Renal cortex interstitium (tissue), 11 donors: ENCODE measurements at regions not wholly inside any gene's neighbourhood (a gene's known extent, or its start where the extent isn't known, plus 50 kb on each side); places are given as distances from the start of the nearest gene placed in this dataset.
"Not testable (repeated sequence)": the region's sequence is repeated elsewhere in the genome, so short reads cannot be mapped to it uniquely, and the experiment has no call there.

Experiments
- DNase-seq, 11 donors: peaks; one replicate each; pipeline ENCODE4 v3.0.0-alpha.2; 2013; ENCODE audit warnings: low read depth in 9 of 11, low spot score in 4 of 11; ENCODE audit errors: extremely low read depth in 1 of 11

DNA sequence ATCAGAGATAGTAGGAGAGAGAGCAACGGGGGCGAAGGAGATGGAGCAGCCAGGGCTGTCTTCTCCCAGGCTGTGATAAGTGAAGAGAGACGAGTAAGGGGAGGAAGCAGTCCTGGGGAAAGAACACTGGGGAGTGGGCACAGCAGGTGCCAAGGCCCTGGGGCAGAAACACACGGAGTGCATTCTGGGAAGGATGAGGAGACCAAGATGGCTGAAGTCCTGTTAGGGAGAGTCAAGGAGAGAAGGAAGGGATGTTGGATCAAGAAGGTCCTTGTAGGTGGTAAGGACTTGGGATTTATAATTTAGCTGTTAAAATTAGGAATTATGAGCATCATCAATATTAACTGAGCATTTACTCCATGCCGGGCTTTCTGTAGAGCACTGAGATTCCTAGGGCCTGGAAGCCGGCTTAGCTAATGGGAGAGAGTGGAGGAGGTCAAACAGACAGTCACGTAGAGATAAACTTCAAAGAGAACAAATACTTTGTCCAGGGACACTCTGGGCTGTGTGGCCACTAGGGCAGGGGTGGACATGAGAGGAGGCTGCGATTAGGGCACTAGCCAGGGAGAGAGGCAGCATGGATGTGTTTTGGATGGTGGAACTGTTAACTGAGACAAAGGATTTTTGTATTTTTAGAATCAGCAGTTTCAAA lies 134.2 kb upstream of the PEG3 start:
- no peak for DNase-seq

DNA sequence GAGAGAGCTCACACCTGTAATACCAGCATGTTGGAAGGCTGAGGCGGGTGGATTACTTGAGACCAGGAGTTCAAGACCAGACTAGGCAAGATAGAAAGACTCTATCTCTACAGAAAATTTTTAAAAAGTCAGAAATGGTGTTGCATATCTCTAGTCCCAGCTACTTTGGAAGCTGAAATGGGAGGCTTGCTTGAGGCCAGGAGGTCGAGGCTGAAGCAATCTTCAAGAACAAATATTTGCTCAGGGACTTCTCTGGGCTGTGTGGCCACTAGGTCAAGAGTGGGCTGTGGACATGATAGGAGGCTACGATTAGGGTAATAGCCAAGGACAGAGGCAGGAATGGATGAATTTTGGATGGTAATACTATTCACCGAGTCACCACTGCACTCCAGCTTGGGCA lies 135.8 kb upstream of the PEG3 start:
- no peak for DNase-seq

DNA sequence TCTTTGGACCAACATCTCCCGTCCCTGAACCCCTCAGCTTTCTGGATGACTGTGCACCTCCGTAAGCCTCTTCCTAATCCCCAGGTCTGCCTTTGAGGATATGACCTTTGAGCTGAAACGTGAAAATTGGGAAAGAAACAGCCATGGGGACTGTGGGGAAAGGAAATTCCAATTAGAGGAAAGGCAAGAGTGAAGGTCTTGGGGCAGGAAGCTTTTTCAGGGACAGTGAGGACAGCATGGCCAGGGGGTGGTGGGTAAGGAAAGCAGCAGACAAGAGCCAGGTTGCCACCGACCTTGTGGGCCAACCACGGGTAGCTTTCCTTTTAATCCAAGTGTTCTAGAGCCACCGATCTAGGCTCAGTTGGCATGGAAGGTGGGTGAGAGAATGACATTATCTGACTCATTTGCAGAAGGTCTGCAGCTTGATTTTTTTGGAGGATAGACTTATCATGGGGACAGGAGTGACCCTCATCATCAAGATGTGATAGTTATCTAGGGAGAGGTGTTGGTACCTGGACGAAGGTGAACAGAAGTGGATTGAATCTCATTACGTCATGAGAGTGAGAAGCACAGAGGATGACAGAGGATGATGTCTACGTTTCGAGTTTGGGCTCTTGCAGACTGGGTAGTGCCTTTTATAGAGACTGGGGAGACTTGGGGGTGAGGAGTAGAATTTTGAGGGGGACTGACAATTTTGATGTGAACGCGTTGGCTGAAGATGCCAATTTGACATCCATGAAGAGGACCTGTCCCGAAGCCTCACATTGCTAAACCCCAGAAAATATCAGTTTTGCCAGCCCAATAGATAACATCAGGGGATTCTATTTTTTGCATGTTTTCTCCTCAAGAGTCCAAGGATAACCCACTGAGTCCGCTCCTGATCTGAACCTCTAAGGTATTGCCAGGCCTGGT lies 136.7 kb upstream of the PEG3 start:
- no peak for DNase-seq

DNA sequence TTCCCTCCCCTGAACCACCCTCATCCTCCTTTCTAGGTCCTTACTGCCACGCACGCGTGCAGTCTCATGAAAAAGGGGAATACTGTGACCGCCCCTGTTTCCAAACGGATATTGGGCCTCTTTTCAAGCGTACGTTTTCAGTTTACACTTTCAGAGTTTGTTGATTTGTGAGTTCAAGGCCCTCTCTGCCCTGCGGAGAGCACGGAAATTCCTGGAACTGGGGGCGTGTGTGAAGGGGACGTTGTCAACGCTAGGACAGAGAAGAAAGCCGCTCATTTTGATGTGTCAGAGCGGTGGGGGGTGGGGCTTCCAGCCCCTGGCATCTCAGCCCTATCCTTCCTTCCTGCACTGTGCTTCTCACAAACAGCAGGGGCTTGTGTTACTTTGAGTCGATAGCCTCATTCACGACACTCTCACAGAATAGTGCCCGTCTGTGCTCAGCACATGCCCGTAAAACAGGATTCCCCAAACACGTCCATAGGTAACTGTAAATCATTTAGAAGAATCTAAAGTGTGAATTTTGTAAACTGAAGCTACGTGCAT lies 137.6 kb upstream of the PEG3 start:
- no peak for DNase-seq

DNA sequence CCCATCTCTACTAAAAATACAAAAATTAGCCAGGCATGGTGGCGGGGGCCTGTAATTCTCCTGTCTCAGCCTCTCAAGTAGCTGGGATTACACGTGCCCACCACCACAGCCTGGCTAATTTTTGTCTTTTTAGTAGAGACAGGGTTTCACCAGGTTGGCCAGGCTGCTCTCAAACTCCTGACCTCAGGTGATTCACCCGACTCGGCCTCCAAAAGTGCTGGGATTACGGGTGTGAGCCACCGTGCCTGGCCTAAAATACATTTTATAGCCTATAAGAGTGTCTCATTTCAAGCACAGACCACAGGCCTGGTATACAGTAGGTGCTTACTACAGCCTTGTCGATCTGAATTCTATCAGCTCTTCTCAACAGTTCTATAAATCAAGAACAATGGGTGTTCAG lies 139.5 kb upstream of the USP29 start:
- not testable (repeated sequence) for DNase-seq

DNA sequence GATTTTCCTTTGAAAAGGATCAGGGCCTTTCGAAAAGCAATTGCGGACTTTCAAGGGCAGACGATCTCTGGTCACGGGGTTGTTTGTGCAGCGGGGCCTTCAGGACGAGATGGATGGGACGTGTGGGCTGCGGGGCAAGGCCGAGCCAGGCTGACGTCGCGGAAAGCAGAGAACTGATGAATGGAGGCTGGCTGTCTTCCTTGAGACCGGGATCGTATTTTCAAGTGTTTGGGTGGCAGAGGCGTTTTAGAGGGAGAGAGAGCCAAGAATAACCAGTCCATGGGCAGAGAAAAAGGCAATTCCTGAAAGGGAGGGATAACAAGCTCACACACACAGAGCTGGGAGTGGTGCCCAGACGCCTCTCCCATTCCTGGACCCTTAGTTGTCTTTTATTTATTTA lies 138.9 kb upstream of the USP29 start:
- peak in 7 of 11 donors; percentile 48 to 73 (median 69) for DNase-seq

DNA sequence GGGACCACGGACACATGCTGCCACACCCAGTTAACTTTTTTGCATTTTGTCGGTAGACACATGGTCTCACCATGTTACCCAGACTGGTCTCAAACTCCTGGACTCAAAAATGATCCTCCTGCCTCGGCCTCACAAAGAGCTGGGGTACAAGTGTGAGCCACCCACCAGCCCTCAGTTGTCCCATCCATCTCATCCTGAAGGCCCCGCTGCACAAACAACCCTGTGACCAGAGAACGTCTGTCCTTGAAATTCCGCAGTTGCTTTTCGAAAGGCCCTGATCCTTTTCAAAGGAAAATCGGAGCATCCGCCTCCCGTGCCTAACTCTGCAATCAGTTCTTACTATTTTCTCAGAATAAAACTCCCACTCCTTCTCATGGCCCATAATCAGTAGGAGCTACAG lies 138.3 kb upstream of the USP29 start:
- DNase-seq = not testable (repeated sequence)

DNA sequence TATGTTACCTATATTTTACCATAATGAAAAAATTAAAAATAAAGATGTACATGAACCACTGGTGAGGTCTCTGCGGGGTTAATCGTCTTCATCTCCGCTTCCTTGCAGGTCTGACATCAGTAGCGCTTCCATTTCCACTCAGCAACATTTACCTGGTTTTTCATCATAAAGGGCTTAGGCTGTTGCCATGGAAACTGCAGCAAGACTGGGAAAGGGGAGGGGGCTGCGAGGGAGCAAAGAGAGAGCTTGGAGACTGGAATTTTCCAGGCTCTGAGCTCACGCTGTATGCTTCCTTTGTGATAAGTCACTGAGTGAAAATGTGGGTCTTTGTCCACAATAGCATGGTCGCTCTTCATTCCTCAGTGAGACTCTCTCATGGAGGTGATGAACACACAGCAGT lies 136.6 kb upstream of the USP29 start:
- no peak for DNase-seq

DNA sequence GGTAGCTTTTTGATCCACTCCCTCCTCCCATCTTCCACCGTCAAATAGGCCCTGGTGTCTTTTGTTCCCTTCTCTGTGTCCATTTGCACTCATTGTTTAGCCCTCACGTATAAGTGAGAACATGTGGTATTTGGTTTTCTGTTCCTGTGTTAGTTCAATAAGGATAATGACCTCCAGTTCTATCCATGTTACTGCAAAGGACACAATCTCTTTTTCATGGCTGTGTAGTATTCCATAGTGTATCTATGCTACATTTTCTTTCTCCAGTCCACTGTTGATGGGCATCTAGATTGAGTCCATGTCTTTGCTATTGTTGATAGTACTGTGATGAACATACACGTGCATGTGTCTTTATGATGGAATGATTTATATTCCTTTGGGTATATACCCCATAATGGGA lies 136.0 kb upstream of the USP29 start:
- no peak for DNase-seq

DNA sequence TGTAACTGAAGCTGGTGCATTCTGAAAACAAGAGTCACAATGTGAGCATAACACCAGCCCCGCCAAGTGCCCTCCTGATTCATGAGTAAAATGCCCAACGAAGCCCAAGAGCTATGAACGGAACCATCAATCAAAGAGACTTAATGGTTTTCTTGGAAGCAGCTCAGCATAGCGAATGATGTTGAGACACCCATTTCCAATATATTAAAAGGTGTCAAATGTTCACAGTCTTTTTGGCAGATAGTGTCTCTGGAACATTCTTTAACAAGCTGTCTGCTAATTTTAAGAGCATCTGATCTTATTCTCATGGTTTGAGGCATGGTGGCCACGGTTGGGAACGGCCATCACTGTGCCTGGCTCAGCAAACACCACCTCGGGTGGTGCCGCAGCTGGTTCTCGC lies 133.4 kb upstream of the USP29 start:
- no peak for DNase-seq

DNA sequence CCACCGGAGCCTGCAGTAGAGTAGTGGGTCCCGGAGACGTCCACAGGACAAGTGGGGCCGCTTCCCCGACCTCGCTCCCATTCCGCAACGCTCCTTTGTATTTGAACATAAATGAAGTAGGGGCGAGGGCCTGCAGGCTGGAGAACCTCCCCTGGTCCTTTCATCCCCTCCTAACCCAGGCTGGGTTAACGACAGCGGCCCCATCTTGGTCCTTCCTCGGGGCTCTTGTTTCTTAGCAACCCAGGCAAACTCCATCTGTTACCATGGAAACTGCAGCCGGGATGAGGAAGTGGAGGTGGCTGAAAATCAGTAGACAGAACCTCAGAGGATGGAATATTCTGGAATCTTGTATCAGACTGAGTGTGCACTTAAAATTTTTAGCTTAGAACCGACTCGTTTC lies 132.6 kb upstream of the USP29 start:
- DNase-seq = no peak

DNA sequence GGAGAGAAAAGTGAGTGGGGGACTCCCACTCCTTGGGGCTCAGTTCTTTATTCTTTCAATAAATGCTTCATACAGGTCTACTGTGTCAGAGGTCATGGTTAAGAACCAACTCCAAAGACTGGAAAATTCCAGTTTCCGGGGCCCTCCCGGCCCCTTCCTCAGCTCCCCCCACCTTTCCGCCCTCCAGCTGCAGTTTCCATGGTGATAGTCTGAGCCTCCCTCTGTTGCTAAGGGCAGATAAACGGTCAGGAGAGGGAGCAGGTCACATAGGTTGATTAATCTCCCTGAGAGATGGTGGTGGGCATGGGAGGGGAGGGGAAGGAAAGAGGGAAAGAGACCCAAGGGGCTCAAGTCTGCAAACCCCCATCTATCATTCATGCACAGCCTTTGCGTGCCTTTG lies 131.5 kb upstream of the USP29 start:
- no peak for DNase-seq

DNA sequence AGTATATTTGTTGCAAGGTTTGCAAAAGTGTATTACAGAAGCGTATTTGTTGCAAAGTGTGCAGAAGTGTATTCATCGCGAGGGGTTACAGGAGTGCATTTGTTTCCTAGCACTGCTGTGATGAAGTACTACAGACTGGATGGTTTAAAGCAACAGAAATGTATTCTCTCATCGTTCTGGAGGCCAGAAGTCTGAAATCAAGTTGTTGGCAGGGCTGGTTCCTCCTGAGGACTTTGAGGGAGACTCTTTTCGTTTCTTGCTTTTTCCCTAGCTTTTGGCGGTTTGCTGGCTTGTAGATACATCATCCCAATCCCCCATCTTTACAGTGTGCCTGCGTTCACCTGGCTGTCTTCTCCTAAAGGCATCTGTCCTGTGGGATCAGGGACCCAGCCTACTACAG lies 127.9 kb upstream of the USP29 start:
- no peak for DNase-seq

DNA sequence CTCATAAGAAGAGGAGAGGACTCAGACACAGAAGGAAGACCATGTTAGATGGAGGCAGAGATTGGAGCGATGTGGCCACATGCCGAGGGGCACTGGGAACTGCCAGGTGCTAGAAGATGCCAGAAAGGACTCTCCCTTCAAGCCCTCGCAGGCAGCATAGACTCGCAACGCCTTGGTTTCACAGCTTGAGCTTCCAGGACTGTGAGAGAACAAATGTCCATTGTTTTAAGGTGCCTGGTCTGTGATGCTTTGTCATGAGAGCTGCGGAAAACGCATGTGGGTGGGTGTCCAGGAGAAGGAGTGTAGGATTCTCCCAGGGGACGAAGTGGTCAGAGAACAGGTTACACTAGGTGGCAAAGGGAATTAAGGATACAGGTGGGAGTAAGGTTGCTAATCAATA lies 125.9 kb upstream of the USP29 start:
- DNase-seq = no peak

DNA sequence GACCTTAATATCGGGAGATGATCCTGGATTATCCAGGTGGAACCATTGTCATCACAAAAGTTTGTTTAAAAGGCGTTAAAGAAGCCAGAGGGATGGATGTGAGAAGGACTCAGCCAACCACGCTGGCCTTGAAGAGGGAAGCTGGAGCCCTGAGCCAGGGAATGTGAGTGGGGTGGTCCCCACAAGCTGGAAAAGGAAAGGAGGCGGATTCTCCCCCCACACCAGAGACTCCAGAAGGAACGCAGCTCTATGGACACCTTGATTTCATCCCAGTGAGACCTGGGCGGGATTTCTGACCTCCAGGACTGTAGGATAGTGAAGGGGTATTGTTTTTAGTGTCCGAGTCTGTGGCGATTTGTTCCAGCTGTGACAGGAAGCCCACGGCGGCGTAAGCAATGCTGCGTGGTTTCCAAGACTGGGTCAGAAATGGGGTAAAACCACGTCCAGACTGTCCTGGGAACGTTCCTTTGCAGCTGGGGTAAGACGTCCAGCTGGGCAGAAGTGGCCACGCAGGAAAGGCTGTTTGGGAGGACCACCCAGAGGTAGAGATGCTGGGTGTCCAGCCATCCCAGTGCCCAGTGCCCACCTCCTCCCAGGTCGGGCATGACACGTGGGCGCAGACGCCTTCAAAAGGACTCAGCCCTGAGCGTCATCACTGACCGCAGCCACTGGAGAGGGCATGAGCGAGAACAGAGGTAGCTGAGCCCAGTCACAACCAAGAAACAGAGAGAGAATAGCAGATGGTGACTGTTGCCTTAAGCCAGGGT lies 125.4 kb upstream of the USP29 start:
- no peak for DNase-seq

DNA sequence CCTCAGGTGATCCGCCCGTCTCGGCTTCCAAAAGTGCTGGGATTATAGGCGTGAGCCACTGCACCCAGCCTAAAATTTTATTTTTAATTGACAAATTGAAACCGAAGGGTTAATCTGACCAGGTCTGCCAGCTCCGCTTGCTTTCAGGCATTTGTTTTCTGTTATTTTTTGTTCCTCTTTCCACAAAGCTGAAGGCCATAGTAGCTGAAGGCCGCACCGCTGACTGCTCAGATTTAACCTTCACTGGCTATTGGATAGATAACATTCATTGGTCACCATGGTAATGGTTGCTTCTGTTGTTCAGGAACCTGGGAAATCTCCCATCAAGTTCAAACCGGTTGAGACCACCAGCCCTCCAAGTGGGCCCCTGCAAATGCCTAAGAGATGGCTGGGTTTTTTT lies 124.5 kb upstream of the USP29 start:
- DNase-seq = peak in 1 of 11 donors; percentile 61

DNA sequence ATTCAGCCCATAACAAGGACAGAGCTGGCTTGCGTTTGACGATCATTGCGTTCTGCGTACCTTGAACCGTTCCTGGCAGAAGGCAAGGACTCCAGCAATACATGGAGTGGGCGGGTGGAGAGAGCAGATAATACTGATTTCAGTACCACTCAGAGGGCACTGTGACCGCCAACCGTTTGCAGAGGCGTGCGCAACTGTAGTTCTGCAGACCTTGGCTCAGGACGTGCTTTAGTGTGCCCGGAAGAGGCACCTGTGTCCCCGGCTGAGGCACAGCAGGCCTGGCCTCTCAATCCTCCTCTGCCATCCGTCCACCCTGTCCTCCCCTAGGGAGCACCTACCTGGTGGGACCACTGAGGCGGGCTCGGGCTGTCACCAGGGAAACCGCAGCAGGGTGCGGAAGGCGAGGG lies 117.6 kb upstream of the USP29 start:
- no peak for DNase-seq

DNA sequence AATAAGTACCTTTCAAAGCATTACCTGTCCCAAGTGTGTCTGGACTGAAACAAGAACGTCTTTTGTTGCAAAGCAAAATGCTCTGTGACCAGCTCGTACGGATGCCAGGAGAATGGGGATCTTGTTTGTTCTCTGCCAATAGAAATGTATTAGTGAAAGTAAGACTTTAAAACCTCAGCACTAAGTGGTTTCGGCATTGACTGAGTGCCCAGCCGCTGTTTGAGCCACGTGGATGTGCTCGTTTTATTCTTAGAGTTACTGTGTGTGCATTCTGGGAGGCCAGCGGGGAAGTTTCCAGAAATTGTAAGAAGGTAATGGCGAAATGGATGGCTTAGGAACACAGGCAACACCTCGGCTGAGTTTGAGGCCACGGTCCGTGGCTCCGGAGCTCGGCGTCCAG lies 117.1 kb upstream of the USP29 start:
- DNase-seq = no peak

DNA sequence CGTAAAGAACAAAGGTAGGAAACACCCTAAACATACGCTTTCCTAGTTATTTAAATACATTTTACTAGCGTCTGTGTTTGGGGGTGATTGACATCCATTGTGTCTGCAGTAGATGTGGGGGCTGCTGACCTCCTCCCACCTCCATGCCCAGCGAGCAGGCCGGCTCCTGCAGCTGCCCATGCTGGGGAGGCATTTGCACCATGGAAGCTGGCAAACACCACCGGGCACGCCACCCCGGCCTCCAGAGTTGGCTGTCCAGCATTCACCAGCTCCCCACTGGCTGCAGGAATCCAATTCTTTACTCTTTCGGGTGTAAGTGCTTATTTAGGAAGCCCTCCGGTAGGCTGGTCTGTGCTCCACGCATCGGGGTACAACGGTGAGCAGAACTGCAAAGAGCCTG lies 115.4 kb upstream of the USP29 start:
- DNase-seq = no peak

DNA sequence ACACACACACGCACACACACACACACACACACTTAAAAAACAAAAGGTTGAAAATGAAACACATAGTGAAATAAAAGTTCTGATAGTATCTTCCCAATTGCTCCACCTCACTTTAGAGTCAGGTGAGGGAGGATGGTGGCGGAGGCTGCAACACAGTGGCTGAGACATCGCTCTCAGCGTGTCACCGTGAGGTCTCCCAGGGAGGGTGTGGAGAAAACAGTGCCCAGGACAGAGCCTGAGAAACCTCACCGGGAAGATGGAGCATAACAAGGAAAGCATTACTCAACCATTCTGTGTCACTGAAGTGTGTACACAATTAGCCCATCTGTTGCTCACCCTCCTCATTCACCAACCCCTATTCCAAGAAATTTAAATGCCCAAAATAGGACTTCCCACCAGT lies 111.4 kb upstream of the USP29 start:
- DNase-seq = no peak
